Suprapubic skin (tissue), 4 donors: ENCODE measurements at regions not wholly inside any gene's neighbourhood (a gene's known extent, or its start where the extent isn't known, plus 50 kb on each side); places are given as distances from the start of the nearest gene placed in this dataset.
A peak's percentile ranks its signal among the peaks of the same experiment; 100 is the strongest.

Experiments
- DNase-seq, 2 donors: peaks; one replicate each; pipeline ENCODE4 v3.0.0-alpha.2; 2019; ENCODE audit warnings: low spot score in 2 of 2
- H3K27ac ChIP-seq: fragments of 200-600 bp; sonication (generic); one replicate; pipeline ENCODE4 v1.5.1; 2019
- H3K27me3 ChIP-seq: fragments of 200-600 bp; sonication (generic); one replicate; pipeline ENCODE4 v1.5.1; 2019
- H3K36me3 ChIP-seq: fragments of 200-600 bp; sonication (generic); one replicate; pipeline ENCODE4 v1.5.1; 2019
- H3K4me1 ChIP-seq: fragments of 200-600 bp; sonication (generic); one replicate; pipeline ENCODE4 v1.5.1; 2019
- H3K4me3 ChIP-seq: fragments of 200-600 bp; sonication (generic); one replicate; pipeline ENCODE4 v1.5.1; 2019; ENCODE audit warnings: mild to moderate bottlenecking
- H3K9me3 ChIP-seq: fragments of 200-600 bp; sonication (generic); one replicate; pipeline ENCODE4 v1.5.1; 2019
- EP300 ChIP-seq: sonication (generic); formaldehyde crosslinking; IDR thresholded peaks from one replicate; pipeline ENCODE4 v1.6.1; 2017; ENCODE audit warnings: antibody characterized with exemption
- POLR2A ChIP-seq, 2 donors: fragments of 450-650 bp; IDR thresholded peaks; one replicate each; pipeline ENCODE4 v1.6.1; 2017; ENCODE audit warnings: antibody characterized with exemption in 2 of 2, mild to moderate bottlenecking in 2 of 2, moderate library complexity in 2 of 2
- POLR2AphosphoS5 ChIP-seq, 3 donors: sonication (generic); formaldehyde crosslinking; IDR thresholded peaks; one replicate each; pipeline ENCODE4 v1.6.1; 2017; ENCODE audit warnings: antibody characterized with exemption in 3 of 3
- WGBS: methylation state at CpG from one replicate; pipeline ENCODE4 v1.1.5; 2018; 5-methylcytosine and 5-hydroxymethylcytosine counted together
- TF ChIP-seq, protein P1 (sequence below), 2 donors: fragments of 200-600 bp in 1 of 2; fragments of 450-650 bp in 1 of 2; sonication (generic) in 1 of 2; IDR thresholded peaks; one replicate each; pipeline ENCODE4 v1.5.1; 2016 to 2019; ENCODE audit warnings: antibody characterized with exemption in 2 of 2, mild to moderate bottlenecking in 1 of 2, moderate library complexity in 1 of 2

DNA sequence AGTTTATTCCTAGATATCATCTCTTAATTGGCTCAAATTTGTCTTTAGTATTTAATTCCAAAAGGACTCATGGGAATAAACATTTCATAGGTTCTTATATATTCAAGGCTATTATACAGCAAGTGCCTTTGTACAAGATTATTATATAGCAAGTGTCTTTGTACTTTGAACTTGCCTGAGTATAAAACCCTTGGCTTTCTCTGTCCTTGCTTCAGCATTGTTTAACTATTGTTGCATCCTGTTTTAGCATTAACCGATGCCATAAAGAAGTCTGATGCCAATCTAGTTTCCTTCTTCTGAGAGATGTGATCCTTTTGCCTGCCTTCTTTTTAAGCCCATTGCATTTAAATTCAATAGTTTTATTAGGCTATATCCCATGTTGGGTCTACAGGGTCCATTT lies 270.0 kb downstream of the NEBL start:
- Histone ChIP-seq H3K27me3 (no peaks in the 10 kb centered on the region), H3K27ac (no peak overlapping the region), H3K4me1 (no peaks in the 10 kb centered on the region), H3K9me3 (no peaks in the 10 kb centered on the region), H3K4me3 (no peak overlapping the region), H3K36me3 (no peaks in the 10 kb centered on the region)
- no peak for TF ChIP-seq POLR2A (IDR thresholded peaks at IDR 0.05)
- no peak for TF ChIP-seq POLR2AphosphoS5 (IDR thresholded peaks at IDR 0.05)
- WGBS = 78% methylated on average over 1 of the region's 1 CpG
- no peak for DNase-seq

DNA sequence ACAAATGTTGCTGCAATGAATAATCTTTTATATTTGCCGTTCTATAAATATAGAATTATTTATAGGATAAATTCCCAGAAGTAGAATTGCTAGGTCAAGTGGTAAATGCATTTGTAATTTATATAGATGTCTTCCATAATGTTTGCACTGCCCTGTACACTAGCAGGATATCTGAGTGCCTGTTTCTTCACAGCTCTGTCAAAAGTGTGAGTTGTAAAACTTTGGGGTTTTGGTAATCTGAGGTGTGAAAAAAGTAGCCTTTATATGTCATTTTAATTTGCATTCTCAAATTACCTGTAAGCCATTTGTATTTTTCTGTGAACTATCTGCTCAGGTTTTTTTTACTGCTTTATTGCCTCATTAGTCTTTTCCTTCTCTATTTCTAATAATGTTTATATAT lies 271.2 kb downstream of the NEBL start:
- H3K27me3 ChIP-seq = no peaks in the 10 kb centered on the region
- WGBS = 78% methylated on average over 1 of the region's 1 CpG
- TF ChIP-seq EP300 = no peak
- H3K27ac ChIP-seq = no peak overlapping the region
- no peaks in the 10 kb centered on the region for H3K9me3 ChIP-seq
- H3K36me3 ChIP-seq = no peaks in the 10 kb centered on the region
- no peak overlapping the region for H3K4me3 ChIP-seq
- no peak for DNase-seq
- H3K4me1 ChIP-seq = no peaks in the 10 kb centered on the region

- H3K36me3 ChIP-seq = no peaks in the 10 kb centered on the region
- no peak for TF ChIP-seq EP300
- no peak for TF ChIP-seq POLR2AphosphoS5 (IDR thresholded peaks at IDR 0.05)
- TF ChIP-seq, protein P1, sequence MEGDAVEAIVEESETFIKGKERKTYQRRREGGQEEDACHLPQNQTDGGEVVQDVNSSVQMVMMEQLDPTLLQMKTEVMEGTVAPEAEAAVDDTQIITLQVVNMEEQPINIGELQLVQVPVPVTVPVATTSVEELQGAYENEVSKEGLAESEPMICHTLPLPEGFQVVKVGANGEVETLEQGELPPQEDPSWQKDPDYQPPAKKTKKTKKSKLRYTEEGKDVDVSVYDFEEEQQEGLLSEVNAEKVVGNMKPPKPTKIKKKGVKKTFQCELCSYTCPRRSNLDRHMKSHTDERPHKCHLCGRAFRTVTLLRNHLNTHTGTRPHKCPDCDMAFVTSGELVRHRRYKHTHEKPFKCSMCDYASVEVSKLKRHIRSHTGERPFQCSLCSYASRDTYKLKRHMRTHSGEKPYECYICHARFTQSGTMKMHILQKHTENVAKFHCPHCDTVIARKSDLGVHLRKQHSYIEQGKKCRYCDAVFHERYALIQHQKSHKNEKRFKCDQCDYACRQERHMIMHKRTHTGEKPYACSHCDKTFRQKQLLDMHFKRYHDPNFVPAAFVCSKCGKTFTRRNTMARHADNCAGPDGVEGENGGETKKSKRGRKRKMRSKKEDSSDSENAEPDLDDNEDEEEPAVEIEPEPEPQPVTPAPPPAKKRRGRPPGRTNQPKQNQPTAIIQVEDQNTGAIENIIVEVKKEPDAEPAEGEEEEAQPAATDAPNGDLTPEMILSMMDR (IDR thresholded peaks at IDR 0.05) = no peak
- TF ChIP-seq POLR2A (IDR thresholded peaks at IDR 0.05) = no peak
- no peak overlapping the region for H3K27ac ChIP-seq
- H3K4me3 ChIP-seq = no peak overlapping the region
- H3K9me3 ChIP-seq = no peaks in the 10 kb centered on the region
- H3K27me3 ChIP-seq = no peaks in the 10 kb centered on the region
- no peak for DNase-seq
- no peaks in the 10 kb centered on the region for H3K4me1 ChIP-seq
- 70% methylated on average over 4 of the region's 4 CpGs for WGBS
Measured at GRCh38 chr10:20624642-20625041, 272.5 kb downstream of the NEBL start.

DNA sequence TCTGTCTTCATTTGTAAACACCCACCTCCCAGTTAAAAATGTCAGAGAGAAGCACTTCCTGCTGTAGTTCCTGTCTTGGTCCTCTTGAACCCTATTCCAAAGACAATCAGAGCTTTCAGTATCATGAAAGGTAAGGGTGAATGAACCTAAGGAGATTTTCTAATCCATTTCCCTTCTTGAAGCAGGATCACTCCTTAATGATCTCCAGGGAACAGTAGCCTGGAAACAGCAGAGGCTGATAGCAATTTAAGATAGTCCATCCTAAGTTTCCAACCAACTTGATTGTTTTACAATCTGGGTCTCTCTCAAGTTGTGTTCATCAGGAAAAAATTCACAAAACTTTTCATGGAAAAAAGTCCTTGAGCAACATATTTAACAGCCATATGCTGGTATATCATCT lies 273.6 kb downstream of the NEBL start:
- no peaks in the 10 kb centered on the region for H3K4me1 ChIP-seq
- H3K27ac ChIP-seq = peak overlapping the region; percentile 38
- no peaks in the 10 kb centered on the region for H3K9me3 ChIP-seq
- no peak for DNase-seq
- H3K27me3 ChIP-seq = no peaks in the 10 kb centered on the region
- H3K36me3 ChIP-seq = no peaks in the 10 kb centered on the region
- no peak overlapping the region for H3K4me3 ChIP-seq
- no peak for TF ChIP-seq POLR2AphosphoS5 (IDR thresholded peaks at IDR 0.05)
- TF ChIP-seq, protein P1 (IDR thresholded peaks at IDR 0.05) = no peak
- no peak for TF ChIP-seq EP300
- no peak for TF ChIP-seq POLR2A (IDR thresholded peaks at IDR 0.05)

GRCh38 chr10:20622531-20623211 lies 274.4 kb downstream of the NEBL start:
- 22% methylated on average over 6 of the region's 6 CpGs for WGBS
- Histone ChIP-seq H3K4me1 (no peaks in the 10 kb centered on the region), H3K9me3 (no peaks in the 10 kb centered on the region), H3K4me3 (no peak overlapping the region), H3K27ac (no peak overlapping the region), H3K36me3 (no peaks in the 10 kb centered on the region), H3K27me3 (no peaks in the 10 kb centered on the region)
- DNase-seq = no peak
- TF ChIP-seq POLR2A (IDR thresholded peaks at IDR 0.05) = no peak
- no peak for TF ChIP-seq EP300
- TF ChIP-seq, protein P1 (IDR thresholded peaks at IDR 0.05) = no peak
- TF ChIP-seq POLR2AphosphoS5 (IDR thresholded peaks at IDR 0.05) = no peak

DNA sequence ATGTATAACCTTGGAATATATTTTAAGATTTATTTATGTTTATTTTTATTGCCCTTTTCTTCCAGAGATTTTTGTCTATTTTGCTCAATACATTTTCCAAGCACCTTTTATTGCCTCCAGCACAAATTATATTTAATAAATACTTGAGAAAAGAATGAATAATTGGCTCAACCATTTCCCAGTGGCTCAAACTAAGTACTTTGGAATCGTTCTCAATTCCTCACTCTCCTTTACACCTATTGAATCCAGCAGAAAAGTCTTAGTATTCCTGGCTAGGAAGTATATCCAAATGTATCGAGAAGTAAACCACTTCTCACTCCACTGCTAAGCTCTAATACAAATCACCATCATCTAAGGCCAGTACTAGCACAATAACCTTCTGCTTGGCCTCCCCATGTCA lies 276.1 kb downstream of the NEBL start:
- H3K4me3 ChIP-seq = no peak overlapping the region
- no peak overlapping the region for H3K27ac ChIP-seq
- no peaks in the 10 kb centered on the region for H3K36me3 ChIP-seq
- TF ChIP-seq, protein P1 (IDR thresholded peaks at IDR 0.05) = no peak
- TF ChIP-seq POLR2AphosphoS5 (IDR thresholded peaks at IDR 0.05) = no peak
- TF ChIP-seq POLR2A (IDR thresholded peaks at IDR 0.05) = no peak
- no peak for TF ChIP-seq EP300
- no peak for DNase-seq
- no peaks in the 10 kb centered on the region for H3K4me1 ChIP-seq
- WGBS = 78% methylated on average over 2 of the region's 2 CpGs
- no peaks in the 10 kb centered on the region for H3K27me3 ChIP-seq
- no peaks in the 10 kb centered on the region for H3K9me3 ChIP-seq
